K562 (cell line): ENCODE measurements at regions not wholly inside any gene's neighbourhood (a gene's known extent, or its start where the extent isn't known, plus 50 kb on each side); places are given as distances from the start of the nearest gene placed in this dataset.

Experiments used
- ATAC-seq: fragments of 200-7000 bp; cut with Tn5 transposase; 3 replicates; pipeline ENCODE4 v1.9.1; 2020; ENCODE audit warnings: moderate library complexity
- BruUV-seq: library from RNA; stranded (reverse); fragments of 400-500 nt; replicated peaks from 2 replicates; lab custom pipeline; 2021; lab: Mats Ljungman, UMichigan
- CTCF ChIA-PET: fragments of 300-600 bp; formaldehyde crosslinking; extraction: SDS; loops from one replicate; lab custom pipeline; 2021; ENCODE audit warnings: low intra/inter-chr PET ratio; lab: Yijun Ruan, JAX
- POLR2A ChIA-PET: fragments of 300-600, 350-650 bp; sonication (Branson Sonifier 250); formaldehyde crosslinking; extraction: SDS; loops from one replicate; lab custom pipeline; 2021; ENCODE audit warnings: antibody characterized with exemption, inconsistent platforms; lab: Yijun Ruan, JAX
- DNase-seq, 4 experiments: peaks; one replicate each; pipeline versions ENCODE4 v3.0.0 to v3.0.0-alpha.2; 2011 to 2018; ENCODE audit warnings: low spot score in 3 of 4, mixed read lengths in 3 of 4; ENCODE audit errors: extremely low read depth in 1 of 4
- FAIRE-seq: peaks from 2 replicates; lab custom pipeline; 2011; peaks lifted over from hg19 to GRCh38; lab: Jason Lieb, UNC
- H2AFZ ChIP-seq: 2 replicates; pipeline ENCODE4 v1.6.0; 2011; ENCODE audit warnings: low read depth, low read length, control low read depth, inconsistent platforms
- H3K27ac ChIP-seq: fragments of 200-600 bp; 3 replicates; pipeline ENCODE4 v1.8.0; 2011; ENCODE audit warnings: low read depth, mild to moderate bottlenecking, control low read depth, inconsistent platforms, low read length, moderate library complexity, mixed read lengths; ENCODE audit errors: extremely low read depth
- H3K27me3 ChIP-seq, 2 experiments: fragments of 300-600 bp in 1 of 2; 2 replicates in 1 of 2; 3 replicates in 1 of 2; pipeline versions ENCODE4 v1.6.0 to v1.8.0; 2011; ENCODE audit warnings: inconsistent platforms in 2 of 2, low read length in 2 of 2, mild to moderate bottlenecking in 1 of 2, mixed read lengths in 1 of 2, moderate library complexity in 1 of 2; ENCODE audit not compliant: control insufficient read depth in 2 of 2, insufficient read depth in 2 of 2
- H3K36me3 ChIP-seq: fragments of 300-600 bp; 3 replicates; pipeline ENCODE4 v1.8.0; 2011; ENCODE audit warnings: mild to moderate bottlenecking, low read length, inconsistent platforms; ENCODE audit not compliant: control insufficient read depth, insufficient read depth
- H3K4me1 ChIP-seq, 2 experiments: fragments of 200-600 bp in 1 of 2; replicated peaks in 1 of 2; 2 replicates in 1 of 2; 3 replicates in 1 of 2; pipeline versions ENCODE4 v1.5.1 to v1.8.0; 2011; ENCODE audit warnings: inconsistent platforms in 2 of 2, low read length in 2 of 2, mild to moderate bottlenecking in 1 of 2, mixed read lengths in 1 of 2, moderate library complexity in 1 of 2; ENCODE audit not compliant: control insufficient read depth in 2 of 2, insufficient read depth in 2 of 2
- H3K4me2 ChIP-seq: 2 replicates; pipeline ENCODE4 v1.6.1; 2011; ENCODE audit warnings: low read length, control low read depth, inconsistent platforms, mixed read lengths; ENCODE audit not compliant: insufficient read depth
- H3K4me3 ChIP-seq: fragments of 200-600 bp; sonication (generic), shearing (Covaris generic); 2 replicates; pipeline ENCODE4 v1.5.1; 2016; ENCODE audit warnings: control low read depth, inconsistent platforms
- H3K79me2 ChIP-seq: fragments of 200-600 bp; 3 replicates; pipeline ENCODE4 v1.8.0; 2011; ENCODE audit warnings: low read length, inconsistent platforms; ENCODE audit not compliant: control insufficient read depth, insufficient read depth
- H3K9ac ChIP-seq, 2 experiments: 2 replicates each; pipeline versions ENCODE4 v1.6.0 to v1.6.1; 2011; ENCODE audit warnings: low read depth in 2 of 2, low read length in 2 of 2, control low read depth in 1 of 2, inconsistent platforms in 1 of 2, mild to moderate bottlenecking in 1 of 2, mixed read lengths in 1 of 2; ENCODE audit not compliant: insufficient read depth in 1 of 2
- H3K9me1 ChIP-seq: one replicate; pipeline ENCODE4 v1.6.0; 2011; ENCODE audit warnings: inconsistent platforms, mild to moderate bottlenecking, low read length, moderate library complexity; ENCODE audit not compliant: control insufficient read depth, insufficient read depth
- H3K9me3 ChIP-seq: replicated peaks from 2 replicates; pipeline ENCODE4 v1.5.1; 2011; ENCODE audit warnings: low read depth, low read length, inconsistent platforms; ENCODE audit not compliant: control insufficient read depth, insufficient read depth
- H4K20me1 ChIP-seq: replicated peaks from 2 replicates; pipeline ENCODE4 v1.6.1; 2011; ENCODE audit warnings: low read length, inconsistent platforms, mixed read lengths; ENCODE audit not compliant: control insufficient read depth, insufficient read depth
- CREB3 ChIP-seq: fragments of 450-650 bp; conservative IDR thresholded peaks from 2 replicates; pipeline ENCODE4 v1.6.1; 2016; ENCODE audit warnings: missing genetic modification characterization, low read depth, mild to moderate bottlenecking, missing compliant biosample characterization, moderate library complexity
- EP400 ChIP-seq: fragments of 450-650 bp; IDR thresholded peaks from 2 replicates; pipeline ENCODE4 v1.6.1; 2017; ENCODE audit warnings: antibody characterized with exemption, mild to moderate bottlenecking, moderate library complexity
- SMAD2 ChIP-seq: fragments of 150-350 bp; IDR thresholded peaks from 2 replicates; pipeline ENCODE4 v1.6.1; 2014; ENCODE audit warnings: low read depth, mild to moderate bottlenecking, low read length
- STAT5A ChIP-seq: IDR thresholded peaks from 2 replicates; pipeline ENCODE4 v1.6.1; 2012; ENCODE audit warnings: low read length, inconsistent platforms, borderline replicate concordance
- ZNF146 ChIP-seq: IDR thresholded peaks from one replicate; pipeline ENCODE4 v1.6.1; 2018; ENCODE audit warnings: missing compliant biosample characterization; ENCODE audit not compliant: unreplicated experiment
- WGBS: fragments of 100-300 bp; shearing (Covaris generic); methylation state at CpG from one replicate; pipeline ENCODE4 v1.1.6; 2016; ENCODE audit warnings: low coverage, mixed read lengths; ENCODE audit not compliant: insufficient coverage; ENCODE audit errors: missing lambda C conversion rate; 5-methylcytosine and 5-hydroxymethylcytosine counted together
- in situ Hi-C: fragments of 300-500 bp; cut with MboI; formaldehyde crosslinking; loops from 4 replicates; pipeline ENCODE4 v1.15.0; 2018; ENCODE audit warnings: inconsistent platforms, mixed read lengths
- intact Hi-C: fragments of 100-400 bp; cut with micrococcal nuclease; formaldehyde crosslinking; loops from 2 replicates; pipeline ENCODE4 v1.14.2; 2022
- TF ChIP-seq, protein P1 (sequence below): fragments of 200-800 bp; sonication (Bioruptor generic); IDR thresholded peaks from 2 replicates; pipeline ENCODE4 v1.6.1; 2016; ENCODE audit warnings: missing genetic modification characterization, missing compliant biosample characterization

DNA sequence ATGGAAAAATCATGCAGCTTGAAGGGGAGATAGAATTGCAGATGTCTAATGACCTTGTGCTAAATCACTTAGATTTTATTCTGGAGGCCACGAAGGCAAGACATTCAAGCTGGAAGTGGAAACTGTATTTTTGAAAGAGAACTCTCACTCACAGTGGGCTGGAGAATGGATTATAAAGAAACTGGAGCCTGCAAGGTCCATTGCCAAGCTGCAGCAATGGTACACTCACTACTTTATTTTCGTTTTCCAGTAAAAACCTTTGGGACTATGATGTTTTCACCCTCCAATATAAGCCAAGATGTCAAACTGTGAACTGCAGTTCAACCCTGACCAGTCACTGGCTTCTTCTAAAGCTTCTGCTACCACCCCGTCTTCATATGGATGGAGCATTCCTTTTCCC, 62.0 kb downstream of the SKIDA1 start:
- H3K4me3 ChIP-seq = no peak overlapping the region
- H3K4me1 ChIP-seq = no peaks in the 10 kb centered on the region
- DNase-seq = no peak
- POLR2A ChIA-PET = interaction anchor here (0.7 to 1.2 kb wide), 2 partner anchors 15 to 211 kb away, joined by 3 to 4 read pairs; no protein-coding TSS in a partner anchor
- H2AFZ ChIP-seq = no peak overlapping the region
- in situ Hi-C loops (no loop called here), intact Hi-C loops (no loop called here)
- H3K79me2 ChIP-seq = no peaks in the 10 kb centered on the region
- no peaks in the 10 kb centered on the region for H4K20me1 ChIP-seq
- FAIRE-seq = no peak
- H3K27me3 ChIP-seq = peaks cover 21 to 26% of the 10 kb centered on the region in 2 experiments
- no TSS peak for BruUV-seq
- 4% methylated on average over 3 of the region's 3 CpGs for WGBS
- no peak overlapping the region for H3K4me2 ChIP-seq
- TF ChIP-seq ZNF146 (CRISPR knock-in tag) = no peak
- no peak for TF ChIP-seq SMAD2
- no peak for TF ChIP-seq STAT5A
- no peak for TF ChIP-seq EP400
- TF ChIP-seq, protein P1, sequence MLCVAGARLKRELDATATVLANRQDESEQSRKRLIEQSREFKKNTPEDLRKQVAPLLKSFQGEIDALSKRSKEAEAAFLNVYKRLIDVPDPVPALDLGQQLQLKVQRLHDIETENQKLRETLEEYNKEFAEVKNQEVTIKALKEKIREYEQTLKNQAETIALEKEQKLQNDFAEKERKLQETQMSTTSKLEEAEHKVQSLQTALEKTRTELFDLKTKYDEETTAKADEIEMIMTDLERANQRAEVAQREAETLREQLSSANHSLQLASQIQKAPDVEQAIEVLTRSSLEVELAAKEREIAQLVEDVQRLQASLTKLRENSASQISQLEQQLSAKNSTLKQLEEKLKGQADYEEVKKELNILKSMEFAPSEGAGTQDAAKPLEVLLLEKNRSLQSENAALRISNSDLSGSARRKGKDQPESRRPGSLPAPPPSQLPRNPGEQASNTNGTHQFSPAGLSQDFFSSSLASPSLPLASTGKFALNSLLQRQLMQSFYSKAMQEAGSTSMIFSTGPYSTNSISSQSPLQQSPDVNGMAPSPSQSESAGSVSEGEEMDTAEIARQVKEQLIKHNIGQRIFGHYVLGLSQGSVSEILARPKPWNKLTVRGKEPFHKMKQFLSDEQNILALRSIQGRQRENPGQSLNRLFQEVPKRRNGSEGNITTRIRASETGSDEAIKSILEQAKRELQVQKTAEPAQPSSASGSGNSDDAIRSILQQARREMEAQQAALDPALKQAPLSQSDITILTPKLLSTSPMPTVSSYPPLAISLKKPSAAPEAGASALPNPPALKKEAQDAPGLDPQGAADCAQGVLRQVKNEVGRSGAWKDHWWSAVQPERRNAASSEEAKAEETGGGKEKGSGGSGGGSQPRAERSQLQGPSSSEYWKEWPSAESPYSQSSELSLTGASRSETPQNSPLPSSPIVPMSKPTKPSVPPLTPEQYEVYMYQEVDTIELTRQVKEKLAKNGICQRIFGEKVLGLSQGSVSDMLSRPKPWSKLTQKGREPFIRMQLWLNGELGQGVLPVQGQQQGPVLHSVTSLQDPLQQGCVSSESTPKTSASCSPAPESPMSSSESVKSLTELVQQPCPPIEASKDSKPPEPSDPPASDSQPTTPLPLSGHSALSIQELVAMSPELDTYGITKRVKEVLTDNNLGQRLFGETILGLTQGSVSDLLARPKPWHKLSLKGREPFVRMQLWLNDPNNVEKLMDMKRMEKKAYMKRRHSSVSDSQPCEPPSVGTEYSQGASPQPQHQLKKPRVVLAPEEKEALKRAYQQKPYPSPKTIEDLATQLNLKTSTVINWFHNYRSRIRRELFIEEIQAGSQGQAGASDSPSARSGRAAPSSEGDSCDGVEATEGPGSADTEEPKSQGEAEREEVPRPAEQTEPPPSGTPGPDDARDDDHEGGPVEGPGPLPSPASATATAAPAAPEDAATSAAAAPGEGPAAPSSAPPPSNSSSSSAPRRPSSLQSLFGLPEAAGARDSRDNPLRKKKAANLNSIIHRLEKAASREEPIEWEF (CRISPR knock-in tag) = no peak
- TF ChIP-seq CREB3 (tag) = no peak
- H3K36me3 ChIP-seq = no peaks in the 10 kb centered on the region
- CTCF ChIA-PET = no interaction called here
- H3K9me3 ChIP-seq = no peaks in the 10 kb centered on the region
- no peaks in the 10 kb centered on the region for H3K9me1 ChIP-seq
- no peak overlapping the region for H3K9ac ChIP-seq
- ATAC-seq = no peak
- no peak overlapping the region for H3K27ac ChIP-seq
